ENCODE measurements at regions not wholly inside any gene's neighbourhood (a gene's known extent, or its start where the extent isn't known, plus 50 kb on each side); places are given as distances from the start of the nearest gene placed in this dataset.

DNA sequence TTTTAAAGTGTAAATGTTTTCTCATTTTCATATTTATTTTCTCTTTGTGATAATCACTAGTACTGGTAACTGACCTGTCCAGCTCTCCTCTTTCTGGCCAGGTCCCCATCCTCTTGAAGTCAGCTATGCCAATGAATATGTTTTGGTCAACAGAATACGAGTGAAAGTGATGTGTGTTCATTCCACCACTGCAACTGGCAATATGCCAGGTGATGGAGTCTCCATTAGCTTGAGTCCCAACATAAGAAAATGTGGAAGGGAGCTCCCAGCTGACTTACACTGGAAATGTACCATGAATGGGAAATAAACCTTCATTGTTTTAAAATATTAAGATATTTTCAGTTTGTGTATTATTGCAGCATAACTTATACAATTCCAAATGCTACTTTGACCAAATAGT, 75.8 kb downstream of the CCDC34 start:
- no peak for DNase-seq

DNA sequence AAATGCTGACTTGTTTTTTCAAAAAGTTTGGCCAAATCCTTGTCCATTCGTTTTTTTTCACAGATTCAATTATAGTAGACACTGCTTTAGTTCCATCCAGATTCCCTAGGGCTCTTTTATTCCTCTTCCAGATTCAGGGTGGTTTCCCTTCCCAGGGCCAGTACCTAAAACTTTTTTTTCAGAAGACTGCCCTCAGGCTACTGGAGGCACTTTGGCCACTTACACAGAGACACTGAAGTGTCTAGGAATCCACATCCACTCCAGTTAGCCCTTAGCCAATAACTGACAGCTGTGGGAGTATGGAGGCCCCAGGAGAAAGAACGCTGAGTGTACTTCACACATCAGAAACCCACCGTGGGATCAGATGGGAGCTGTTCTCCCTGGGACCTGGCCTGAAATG, 77.3 kb downstream of the CCDC34 start:
- no peak for DNase-seq

DNA sequence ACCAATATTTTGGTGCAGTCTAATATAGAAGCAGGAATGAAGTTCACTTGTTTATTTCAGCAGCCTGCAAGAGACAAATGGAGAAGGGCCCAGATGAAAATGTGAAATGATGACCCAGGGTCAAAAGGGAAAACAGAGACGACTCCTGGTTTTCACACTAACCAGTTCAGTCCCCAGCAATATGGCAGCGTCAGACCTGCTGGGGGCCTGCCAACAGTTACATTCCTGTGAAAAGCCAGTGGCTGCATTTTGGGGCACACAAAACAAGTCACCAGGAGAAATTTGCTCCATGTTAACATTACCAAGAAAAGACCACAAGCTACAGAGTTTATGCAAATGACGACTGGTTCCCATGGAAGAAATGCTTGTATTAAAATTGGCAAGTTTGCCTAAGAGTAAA, 80.2 kb downstream of the CCDC34 start:
- DNase-seq = no peak

DNA sequence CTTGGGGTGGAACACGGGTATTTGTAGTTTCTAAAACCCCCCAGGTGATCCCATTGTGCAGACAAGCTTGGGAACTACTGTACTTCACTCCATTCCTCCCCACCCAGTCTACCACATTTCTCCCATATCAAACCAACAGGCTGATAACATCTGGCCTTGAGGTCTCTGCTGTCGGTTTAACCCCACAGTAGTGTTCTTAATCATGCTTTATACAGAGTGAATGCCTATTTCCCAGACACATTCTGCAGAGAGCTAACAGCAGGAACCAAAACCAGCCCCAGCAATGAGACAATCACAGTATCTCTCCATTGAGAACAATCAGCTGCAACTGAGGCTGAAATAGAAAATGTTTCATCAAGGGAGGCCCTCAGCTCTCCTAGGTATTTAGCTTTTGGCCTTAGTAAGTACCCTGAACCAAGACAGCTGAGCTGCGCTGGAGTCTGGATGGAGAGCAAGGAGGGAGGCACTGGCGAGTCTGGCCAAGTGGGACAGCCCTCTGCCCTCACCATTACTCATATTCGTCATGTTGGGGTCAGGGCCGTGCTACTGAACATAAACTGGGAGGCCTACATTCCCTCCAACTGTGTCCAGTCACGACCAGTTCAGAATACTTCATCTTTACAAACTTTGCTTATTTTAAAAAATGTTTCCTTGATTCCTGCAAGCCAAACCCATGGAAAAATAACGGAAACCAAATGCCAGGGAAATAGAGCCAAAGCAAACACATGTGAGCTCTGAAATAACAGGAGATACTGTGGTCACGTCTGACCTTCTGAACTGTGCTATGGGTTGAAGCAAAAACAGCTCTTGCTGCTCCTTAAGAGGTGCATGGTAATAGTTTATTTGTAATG, 81.0 kb downstream of the CCDC34 start:
- DNase-seq = no peak

DNA sequence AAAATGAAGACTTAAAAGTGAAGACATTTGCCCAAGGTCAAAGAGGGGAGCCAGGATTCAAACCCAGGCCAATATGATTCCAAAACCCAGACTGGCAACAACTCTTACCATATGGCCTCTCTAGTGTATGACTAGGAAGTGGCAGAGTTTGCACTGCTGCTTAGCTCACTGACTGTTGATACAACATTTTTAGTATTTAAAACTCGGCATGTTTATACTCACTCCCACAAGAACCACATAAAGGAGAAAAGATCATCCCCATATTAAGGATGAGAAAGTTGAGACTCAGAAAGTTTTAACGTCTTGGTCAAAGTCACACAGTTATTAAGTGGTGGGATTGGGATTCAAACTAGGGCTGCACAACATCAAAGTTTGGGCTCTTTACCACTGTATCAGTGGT, 81.7 kb downstream of the CCDC34 start:
- no peak for DNase-seq

GRCh38 chr11:27280140-27280539, 82.9 kb downstream of the CCDC34 start:
- DNase-seq = no peak

GRCh38 chr11:27279460-27279859, 83.6 kb downstream of the CCDC34 start:
- DNase-seq = no peak

DNA sequence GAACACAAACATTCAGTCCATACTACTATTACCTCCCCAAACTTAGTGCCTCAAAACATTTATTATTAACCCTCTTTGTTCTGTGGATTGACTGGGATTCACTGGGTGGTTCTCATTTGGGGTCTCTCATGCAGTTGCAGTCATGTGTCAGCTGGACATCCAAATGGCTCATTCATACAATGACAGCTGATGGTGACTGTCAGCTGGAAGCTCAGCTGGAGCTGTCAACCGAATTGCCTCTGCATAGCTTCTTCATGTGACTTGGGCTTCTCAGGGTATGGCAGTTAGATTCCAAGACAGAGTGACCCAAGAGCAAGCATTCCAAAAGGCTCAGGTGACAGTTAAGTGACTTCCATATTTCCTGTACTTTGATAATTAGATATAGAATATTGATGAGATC, 85.2 kb downstream of the CCDC34 start:
- no peak for DNase-seq

DNA sequence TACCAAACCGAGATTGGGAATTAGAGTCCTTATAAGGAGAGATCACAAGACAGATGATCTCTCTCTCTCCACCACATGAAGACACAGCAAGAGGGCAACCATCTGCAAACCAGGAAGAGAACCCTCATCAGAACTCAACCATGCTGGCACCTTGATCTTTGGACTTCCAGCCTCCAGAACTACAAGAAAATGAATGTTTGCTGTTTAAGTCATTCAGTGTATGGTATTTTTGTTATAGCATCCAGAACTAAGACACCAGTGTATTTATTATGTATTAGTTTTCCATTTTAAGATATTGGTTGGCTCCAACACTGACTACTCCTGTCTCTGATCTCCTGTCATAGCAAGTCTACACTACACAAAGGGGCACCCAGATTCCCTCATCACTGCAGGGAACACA, 86.9 kb downstream of the CCDC34 start:
- no peak for DNase-seq

- DNase-seq = no peak
Observed at GRCh38 chr11:27274854-27275395, 88.1 kb downstream of the CCDC34 start.

- DNase-seq = no peak
Observed at GRCh38 chr11:27266125-27266524, 96.9 kb downstream of the CCDC34 start.

- no peak for DNase-seq
Observed at GRCh38 chr11:27263986-27264385, 99.0 kb downstream of the CCDC34 start.

GRCh38 chr11:27263046-27263445, 100.0 kb downstream of the CCDC34 start:
- no peak for DNase-seq

GRCh38 chr11:27255447-27255828, 107.6 kb downstream of the CCDC34 start:
- DNase-seq = no peak

- no peak for DNase-seq
Observed at GRCh38 chr11:27254744-27255446, 108.1 kb downstream of the CCDC34 start.

DNA sequence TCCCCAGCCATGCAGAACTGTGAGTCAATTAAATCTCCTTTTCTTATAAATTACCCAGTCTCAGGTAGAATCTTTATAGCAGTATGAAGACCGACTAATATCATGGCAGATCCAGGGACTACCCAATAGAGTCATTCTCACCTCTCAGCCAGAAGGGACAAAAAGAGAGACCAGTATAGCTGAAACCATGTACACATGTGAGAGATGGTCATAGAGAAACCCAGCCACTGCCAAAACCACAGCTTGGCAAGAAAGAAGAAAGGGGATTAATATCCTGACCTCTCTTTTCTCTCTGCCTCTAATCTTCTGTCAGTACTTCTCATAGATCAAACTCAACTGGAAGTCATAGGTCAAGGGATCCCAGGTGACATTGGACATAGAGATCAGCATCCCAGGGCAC, 109.8 kb downstream of the CCDC34 start:
- no peak for DNase-seq

GRCh38 chr11:27250867-27251665, 111.9 kb downstream of the CCDC34 start:
- DNase-seq = no peak

- no peak for DNase-seq
Observed at GRCh38 chr11:27248576-27249509, 114.2 kb downstream of the CCDC34 start.

GRCh38 chr11:27247660-27248059, 115.4 kb downstream of the CCDC34 start:
- no peak for DNase-seq

GRCh38 chr11:27246925-27247324, 116.1 kb downstream of the CCDC34 start:
- no peak for DNase-seq

DNA sequence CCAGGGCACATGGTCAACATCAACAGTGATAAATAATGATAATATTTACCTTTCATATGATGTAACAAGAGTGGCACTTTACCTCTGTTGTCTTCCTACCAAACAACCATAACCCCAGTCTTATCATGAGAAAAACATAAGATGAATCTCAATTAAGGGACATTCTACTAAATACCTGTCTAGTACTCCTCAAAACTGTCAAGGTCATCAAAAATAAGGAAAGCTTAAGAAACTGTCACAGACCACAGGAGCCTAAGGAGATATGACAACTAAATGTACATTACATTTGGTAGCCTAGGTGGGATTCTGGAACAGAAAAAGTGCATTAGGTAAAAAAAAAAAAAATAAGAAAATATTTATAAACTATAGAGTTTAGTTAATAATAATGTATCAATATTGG, 118.1 kb downstream of the CCDC34 start:
- no peak for DNase-seq

- no peak for DNase-seq
Observed at GRCh38 chr11:27242591-27242990, 120.4 kb downstream of the CCDC34 start.

Data from NCI-H1694 treated with DMSO at 0.1 percent for 48 hours (cell line).